Right ventricle myocardium superior (tissue), 1 donor: ENCODE measurements at regions not wholly inside any gene's neighbourhood (a gene's known extent, or its start where the extent isn't known, plus 50 kb on each side); places are given as distances from the start of the nearest gene placed in this dataset.
"Not testable (repeated sequence)": the region's sequence is repeated elsewhere in the genome, so short reads cannot be mapped to it uniquely, and the experiment has no call there.

Experiments
- ATAC-seq: fragments of 200-7000 bp; cut with Tn5 transposase; one replicate; pipeline ENCODE4 v1.9.1; 2020; ENCODE audit warnings: mild to moderate bottlenecking; ENCODE audit not compliant: poor library complexity
- DNase-seq: peaks from one replicate; pipeline ENCODE4 v3.0.0-alpha.2; 2020
- intact Hi-C: fragments of 100-400 bp; cut with DNase I; formaldehyde crosslinking; loops from one replicate; pipeline ENCODE4 v1.11.2; 2022
- donor health status: DM: no; HTN: yes; CAD: no; lungs with severe emphysema.

- DNase-seq (no peak), ATAC-seq (no peak)
- intact Hi-C loops, result loop anchor here (10.0 kb wide), 1 partner anchor 404 kb away; the partner anchor contains the start of gene PERP
Measured at GRCh38 chr6:137700751-137701477, 166.1 kb upstream of the TNFAIP3 start.

DNA sequence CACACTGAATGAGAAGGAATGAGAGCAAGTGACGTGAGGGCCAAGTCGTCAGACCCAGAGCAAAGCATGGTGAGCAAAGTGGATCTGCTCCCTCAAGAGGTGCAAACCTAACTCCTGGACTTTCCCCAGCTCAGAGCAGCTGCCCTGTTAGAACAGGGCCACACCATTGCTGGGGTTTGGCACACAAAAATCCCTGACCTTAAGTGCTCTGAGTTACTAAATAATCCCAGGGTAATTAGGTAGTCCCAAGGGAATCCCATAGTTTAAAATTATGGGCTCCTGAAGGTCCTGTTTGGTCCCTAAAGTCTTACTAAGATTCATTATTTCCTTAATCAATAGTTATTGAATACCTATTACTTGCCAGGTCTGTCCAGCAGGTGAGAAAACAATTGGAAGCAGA lies 165.1 kb upstream of the TNFAIP3 start:
- intact Hi-C loops, result loop anchor here (10.0 kb wide), 1 partner anchor 403 kb away; the partner anchor contains the start of gene PERP
- ATAC-seq, result no peak
- no peak for DNase-seq

DNA sequence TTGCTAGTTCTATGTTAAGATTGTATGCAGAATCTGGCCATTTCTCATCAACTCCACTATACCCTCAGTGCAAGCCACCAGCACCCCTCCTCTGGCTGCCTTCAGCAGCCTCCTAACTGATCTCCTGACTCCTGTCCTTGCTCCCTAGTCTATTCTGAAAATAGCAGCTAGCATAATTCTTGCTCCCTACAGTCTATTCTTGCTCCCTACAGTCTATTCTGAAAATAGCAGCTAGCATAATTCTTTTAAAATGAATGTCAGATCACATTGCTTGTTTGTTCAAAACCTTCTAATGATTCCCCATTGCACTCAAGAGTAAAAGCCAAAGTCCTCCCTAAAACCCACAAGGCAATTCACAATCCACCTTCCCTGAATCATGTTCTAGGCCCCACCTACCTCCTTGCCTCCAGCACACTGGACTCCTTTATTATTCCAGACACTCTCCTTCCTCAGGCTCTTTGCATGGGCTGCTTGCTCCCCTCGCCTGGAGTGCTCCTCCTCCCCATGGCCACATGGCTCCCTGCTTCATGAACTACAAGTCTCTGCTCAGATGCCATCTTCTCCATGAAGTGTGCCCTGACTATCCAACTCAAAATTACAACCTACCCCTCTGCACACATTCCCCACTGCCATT lies 164.2 kb upstream of the TNFAIP3 start:
- intact Hi-C loops, result loop anchor here (10.0 kb wide), 1 partner anchor 402 kb away; the partner anchor contains the start of gene PERP
- DNase-seq (no peak), ATAC-seq (peak; percentile 66)

GRCh38 chr6:137704802-137705159 lies 162.3 kb upstream of the TNFAIP3 start:
- intact Hi-C loops, result loop anchor here (10.0 kb wide), 1 partner anchor 400 kb away; the partner anchor contains the start of gene PERP
- no peak for ATAC-seq
- no peak for DNase-seq

DNA sequence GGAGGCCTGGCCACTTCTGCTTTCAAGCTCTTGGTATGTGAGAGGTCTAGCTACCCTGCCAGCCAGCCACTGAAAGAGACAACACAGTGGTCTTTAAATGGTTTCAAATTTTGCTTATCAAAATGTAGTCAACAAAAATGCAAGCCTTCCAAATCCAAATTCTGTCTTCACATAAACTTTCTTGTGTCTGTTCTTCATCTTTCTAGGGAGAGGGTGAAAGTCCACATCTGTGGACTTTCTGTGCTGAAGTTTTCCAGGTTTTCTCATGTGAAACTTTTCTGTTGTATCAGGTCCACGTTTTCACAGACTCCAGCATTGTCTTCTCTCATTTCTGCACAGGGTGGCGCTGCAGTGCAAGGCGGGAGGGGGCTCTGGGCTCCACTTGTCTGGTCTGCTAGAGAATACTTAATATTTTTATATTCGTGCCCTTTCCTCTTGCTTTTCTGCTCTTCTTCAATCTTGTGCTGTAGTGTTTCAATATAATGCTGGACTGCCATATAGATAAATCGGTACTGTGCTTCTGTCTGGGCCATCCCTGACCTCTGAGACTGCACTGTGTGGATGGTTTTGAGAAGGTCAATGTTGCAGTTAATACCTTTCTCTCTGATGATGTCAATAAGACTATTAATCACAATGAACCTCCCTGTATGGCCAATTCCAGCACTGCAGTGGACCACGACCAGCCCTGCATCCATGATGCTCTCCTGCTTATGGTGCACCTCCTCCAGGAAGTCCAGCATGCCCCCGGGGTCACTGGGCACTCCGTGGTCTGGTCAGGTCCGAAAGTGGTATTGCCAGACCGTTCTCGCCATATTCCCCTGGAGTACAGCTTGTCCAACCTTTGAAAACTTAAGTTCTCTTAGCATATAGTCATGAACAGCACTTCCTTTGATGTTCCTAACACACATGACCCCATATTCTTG lies 161.6 kb upstream of the TNFAIP3 start:
- intact Hi-C loops, result loop anchor here (2.0 to 10.0 kb wide), 2 partner anchors 239 to 399 kb away; partner anchors contain the start of gene PERP
- ATAC-seq (peak; percentile 65), DNase-seq (peak; percentile 79)

DNA sequence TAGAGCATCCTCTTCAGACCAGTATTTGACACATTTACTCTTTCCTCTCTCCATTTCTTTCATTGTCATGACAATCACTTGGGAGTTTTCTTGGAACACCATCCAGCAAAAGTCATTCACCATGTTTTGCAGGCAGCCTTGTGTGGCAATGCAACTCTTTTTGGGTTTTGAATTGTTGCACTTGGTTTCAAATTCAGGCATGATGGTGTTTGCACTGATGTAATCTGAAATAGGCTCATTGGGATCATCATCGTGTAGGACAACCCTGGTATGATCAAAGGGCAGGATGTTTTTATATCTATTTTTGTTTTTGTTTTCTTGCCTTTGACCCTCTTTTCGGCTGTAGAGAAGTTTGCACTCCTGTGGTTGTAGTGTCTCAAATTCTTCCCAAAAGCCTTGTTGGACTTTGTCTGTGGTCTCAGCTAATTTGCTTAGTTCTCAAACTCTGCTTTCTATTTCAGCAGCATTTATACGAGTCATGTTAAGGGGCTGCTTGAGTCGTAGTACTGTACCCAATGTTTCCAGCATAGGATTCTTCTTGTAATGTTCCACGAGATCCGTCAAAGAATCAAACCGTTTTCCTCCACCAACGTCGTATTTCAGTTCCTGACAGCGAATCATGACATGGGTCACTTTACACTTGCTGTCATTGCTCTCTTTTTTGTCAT lies 160.8 kb upstream of the TNFAIP3 start:
- ATAC-seq (no peak), DNase-seq (no peak)
- intact Hi-C loops, result loop anchor here (2.0 to 10.0 kb wide), 2 partner anchors 239 to 399 kb away; partner anchors contain the start of gene PERP

DNA sequence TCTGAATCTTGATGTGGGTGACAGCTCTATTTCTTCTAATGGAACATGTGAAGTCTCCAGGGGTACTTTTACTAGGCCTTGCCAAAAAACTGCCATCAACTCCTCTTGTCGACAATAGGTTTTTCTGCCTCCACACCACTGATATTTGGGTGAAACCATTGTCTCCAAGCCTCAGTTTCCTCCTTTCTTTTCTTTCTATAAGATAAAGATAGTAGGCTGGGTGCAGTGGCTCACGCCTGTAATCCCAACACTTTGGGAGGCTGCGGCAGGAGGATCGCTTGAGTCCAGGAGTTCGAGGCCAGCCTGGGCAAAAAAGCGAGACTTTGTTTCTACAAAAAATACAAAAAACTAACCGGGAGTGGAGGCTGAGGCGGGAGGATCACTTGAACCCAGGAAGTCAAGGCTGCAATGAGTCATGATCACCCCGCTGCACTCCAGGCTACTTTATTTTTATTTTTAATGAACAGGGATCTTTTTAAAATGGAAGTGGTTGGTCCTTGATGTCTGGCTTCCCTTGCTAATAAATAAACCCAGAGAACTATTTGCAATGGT lies 159.9 kb upstream of the TNFAIP3 start:
- no peak for ATAC-seq
- intact Hi-C loops, result loop anchor here (2.0 to 10.0 kb wide), 2 partner anchors 238 to 398 kb away; partner anchors contain the start of gene PERP
- DNase-seq, result no peak

DNA sequence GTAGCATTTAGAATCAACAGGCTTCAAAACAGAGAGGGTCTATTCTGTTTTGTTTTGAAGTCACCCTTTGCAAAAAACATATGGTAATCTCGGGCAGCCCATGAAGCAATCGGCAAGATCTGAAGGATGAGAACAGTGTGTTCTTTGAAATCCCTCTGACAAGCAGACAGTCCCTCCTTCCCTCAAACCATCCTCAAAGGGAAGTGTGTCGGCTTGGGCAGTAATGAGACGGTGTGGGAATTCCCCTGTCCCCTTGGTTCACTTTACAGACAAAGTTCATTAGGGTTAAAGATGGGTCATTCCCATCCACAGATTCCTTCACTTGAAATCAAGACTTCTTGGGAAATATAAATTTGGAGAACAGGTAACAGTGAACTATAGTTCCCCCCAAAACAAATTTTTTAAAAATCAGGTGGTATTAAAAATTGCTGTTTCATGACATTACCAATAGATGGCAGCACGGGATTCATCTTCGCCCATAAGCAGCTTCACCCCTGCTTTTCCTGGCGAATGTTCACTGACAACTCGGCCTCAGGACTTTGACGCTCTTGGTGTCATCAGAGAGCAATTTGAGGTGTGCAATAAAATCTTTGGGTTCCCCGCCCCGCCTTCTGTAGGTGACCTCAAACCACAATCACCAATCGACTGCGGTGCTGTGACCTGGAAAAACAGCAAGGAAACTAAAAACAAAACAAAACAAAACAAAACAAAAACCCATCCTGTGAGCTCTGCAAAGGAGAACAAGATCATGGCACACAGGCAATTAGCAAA lies 159.3 kb upstream of the TNFAIP3 start:
- intact Hi-C loops, result loop anchor here (2.0 to 10.0 kb wide), 3 partner anchors 159 to 397 kb away; partner anchors contain the start of genes PERP and TNFAIP3
- DNase-seq (no peak), ATAC-seq (peak; percentile 75)

DNA sequence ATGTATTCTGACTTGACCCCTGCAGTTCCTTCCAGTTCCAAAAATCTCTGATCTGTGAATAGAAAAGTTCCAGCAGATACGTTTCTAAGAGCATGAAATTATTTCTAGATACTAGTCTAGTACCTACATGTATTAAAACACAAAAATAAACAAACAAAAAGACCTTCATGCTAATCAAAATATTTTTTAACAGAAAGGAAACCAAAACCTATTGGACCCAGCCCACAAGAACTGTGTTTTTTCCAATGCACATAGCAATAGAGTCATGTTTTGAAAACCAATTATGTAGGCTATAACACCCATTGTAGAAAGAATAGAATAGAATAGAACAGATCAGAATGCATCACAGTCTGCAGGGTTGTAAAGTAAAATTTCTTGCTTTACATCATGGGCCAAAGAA lies 158.6 kb upstream of the TNFAIP3 start:
- intact Hi-C loops, result loop anchor here (2.0 to 10.0 kb wide), 2 partner anchors 158 to 396 kb away; partner anchors contain the start of genes PERP and TNFAIP3
- ATAC-seq (no peak), DNase-seq (no peak)

DNA sequence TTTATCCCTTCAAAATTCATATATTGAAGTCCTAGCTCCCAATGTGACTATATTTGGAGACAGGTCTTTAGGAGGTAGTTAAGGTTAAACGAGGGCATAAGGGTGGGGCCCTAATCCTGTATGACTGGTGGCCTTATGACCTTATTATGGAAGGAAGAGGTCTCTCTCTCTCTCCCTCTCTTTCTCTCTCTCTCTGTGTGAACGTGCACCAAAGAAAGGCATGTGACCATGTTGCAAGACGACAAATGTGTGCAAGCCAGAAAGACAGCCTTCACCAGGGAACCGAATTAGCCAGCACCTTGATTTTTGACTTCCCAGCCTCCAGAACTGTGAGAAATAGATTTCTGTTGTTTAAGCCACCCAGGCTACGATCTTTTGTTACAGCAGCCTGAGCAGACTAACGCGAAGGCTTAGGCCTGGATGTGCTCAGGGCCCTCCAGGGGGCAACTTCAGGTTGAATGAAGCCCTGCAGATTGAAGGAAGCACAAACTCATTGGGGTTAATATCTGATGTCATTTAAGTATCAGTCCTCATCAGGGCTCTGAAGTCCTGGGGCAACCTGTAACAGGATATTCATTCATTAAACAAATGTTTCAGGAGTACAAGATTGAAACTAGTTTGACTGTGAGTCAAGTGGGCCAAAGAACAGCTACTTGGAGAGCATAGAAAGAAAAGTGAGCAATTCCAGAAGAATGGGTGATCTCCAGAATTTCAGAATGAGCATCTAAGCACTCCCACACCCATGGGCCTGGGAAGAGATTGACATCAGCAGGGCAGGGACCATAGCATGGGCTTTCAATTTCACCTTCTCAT lies 157.4 kb upstream of the TNFAIP3 start:
- intact Hi-C loops, result loop anchor here (2.0 to 10.0 kb wide), 2 partner anchors 157 to 395 kb away; partner anchors contain the start of genes PERP and TNFAIP3
- DNase-seq (no peak), ATAC-seq (no peak)

DNA sequence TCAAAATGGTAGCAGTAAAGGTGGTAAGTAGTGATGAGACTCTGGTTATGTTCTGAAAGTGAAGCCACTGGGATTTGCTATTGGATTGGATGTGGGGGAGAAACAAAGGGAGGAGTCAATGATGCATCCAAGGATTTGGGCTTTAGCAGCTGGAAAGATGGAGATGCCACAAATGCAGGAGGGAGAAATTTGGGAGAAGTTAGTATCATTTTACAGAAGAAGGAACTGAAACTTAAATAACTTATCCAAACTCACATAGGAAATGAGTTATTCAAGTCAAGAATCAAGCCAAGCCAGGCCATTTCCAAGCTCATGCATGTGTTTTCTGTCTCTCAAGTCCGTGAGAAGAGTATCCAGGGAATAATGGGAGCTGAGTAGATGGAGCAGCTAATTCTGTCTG lies 155.1 kb upstream of the TNFAIP3 start:
- DNase-seq, result no peak
- intact Hi-C loops, result no loop called here

DNA sequence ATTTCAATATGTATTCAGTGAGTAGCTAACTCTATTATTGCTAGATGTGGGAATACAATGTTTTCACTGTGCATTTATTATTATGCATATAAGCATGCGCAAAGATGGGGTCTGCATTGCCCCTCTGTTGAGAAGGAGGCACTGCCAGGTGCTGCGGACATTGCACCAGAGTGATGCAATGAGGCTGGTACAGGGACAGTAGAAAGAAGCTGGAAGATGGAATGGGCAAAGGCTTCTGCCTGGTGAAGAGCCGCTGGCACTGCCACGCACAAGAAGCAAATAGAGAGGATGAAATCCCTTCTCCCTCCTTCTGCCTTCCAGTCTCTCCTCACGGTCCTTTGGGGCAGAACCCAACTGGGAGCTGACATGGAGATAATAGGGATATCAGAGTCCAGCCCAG lies 154.5 kb upstream of the TNFAIP3 start:
- intact Hi-C loops, result no loop called here
- no peak for DNase-seq
- ATAC-seq, result no peak

More for the DNA sequence above, 155.1 kb upstream of the TNFAIP3 start:
- ATAC-seq, result no peak

- no peak for DNase-seq
- intact Hi-C loops, result no loop called here
- ATAC-seq, result no peak
Measured at GRCh38 chr6:137715589-137716045, 151.4 kb upstream of the TNFAIP3 start.

- intact Hi-C loops, result no loop called here
- no peak for ATAC-seq
- no peak for DNase-seq
Measured at GRCh38 chr6:137717074-137718073, 149.7 kb upstream of the TNFAIP3 start.

GRCh38 chr6:137718903-137719302 lies 148.2 kb upstream of the TNFAIP3 start:
- intact Hi-C loops, result not testable (repeated sequence)

More at GRCh38 chr6:137718903-137719302, 148.2 kb upstream of the TNFAIP3 start:
- ATAC-seq, DNase-seq: not testable (repeated sequence)
